HG03460 (cell line): ENCODE measurements at regions not wholly inside any gene's neighbourhood (a gene's known extent, or its start where the extent isn't known, plus 50 kb on each side); places are given as distances from the start of the nearest gene placed in this dataset.

Experiments used
- ATAC-seq: cut with Tn5 transposase; IDR thresholded peaks from one replicate; pipeline ENCODE4 v1.9.1; 2021; ENCODE audit not compliant: unreplicated experiment

- ATAC-seq, result no peak
These were observed 168.8 kb upstream of the ST8SIA2 start for GRCh38 chr15:92224843-92225242.

- ATAC-seq, result no peak
These were observed 167.6 kb upstream of the ST8SIA2 start for GRCh38 chr15:92226020-92226612.

- ATAC-seq, result no peak
These were observed 164.9 kb upstream of the ST8SIA2 start for GRCh38 chr15:92228830-92229229.

- no peak for ATAC-seq
These were observed 162.2 kb upstream of the ST8SIA2 start for GRCh38 chr15:92231461-92231860.

GRCh38 chr15:92232317-92232716 lies 161.4 kb upstream of the ST8SIA2 start:
- ATAC-seq, result no peak

GRCh38 chr15:92232876-92233275 lies 160.8 kb upstream of the ST8SIA2 start:
- no peak for ATAC-seq

- no peak for ATAC-seq
These were observed 150.5 kb upstream of the ST8SIA2 start for GRCh38 chr15:92243227-92243626.

- no peak for ATAC-seq
These were observed 149.0 kb upstream of the ST8SIA2 start for GRCh38 chr15:92244703-92245102.

- ATAC-seq, result no peak
These were observed 145.9 kb upstream of the ST8SIA2 start for GRCh38 chr15:92247649-92248242.

- no peak for ATAC-seq
These were observed 126.6 kb upstream of the ST8SIA2 start for GRCh38 chr15:92266796-92267685.

GRCh38 chr15:92268900-92269299 lies 124.8 kb upstream of the ST8SIA2 start:
- ATAC-seq, result no peak

GRCh38 chr15:92271179-92271578 lies 122.5 kb upstream of the ST8SIA2 start:
- ATAC-seq, result no peak

GRCh38 chr15:92272106-92272505 lies 121.6 kb upstream of the ST8SIA2 start:
- no peak for ATAC-seq

- no peak for ATAC-seq
These were observed 120.4 kb upstream of the ST8SIA2 start for GRCh38 chr15:92273286-92273685.

- ATAC-seq, result no peak
These were observed 120.0 kb upstream of the ST8SIA2 start for GRCh38 chr15:92273723-92274122.

- ATAC-seq, result no peak
These were observed 115.9 kb upstream of the ST8SIA2 start for GRCh38 chr15:92277776-92278175.

- ATAC-seq, result no peak
These were observed 109.9 kb upstream of the ST8SIA2 start for GRCh38 chr15:92283813-92284212.

GRCh38 chr15:92288755-92289154 lies 104.9 kb upstream of the ST8SIA2 start:
- ATAC-seq, result peak; percentile 82

- ATAC-seq, result no peak
These were observed 103.9 kb upstream of the ST8SIA2 start for GRCh38 chr15:92289733-92290132.

- no peak for ATAC-seq
These were observed 103.2 kb upstream of the ST8SIA2 start for GRCh38 chr15:92290359-92290992.

GRCh38 chr15:92291900-92292299 lies 101.8 kb upstream of the ST8SIA2 start:
- ATAC-seq, result no peak

- no peak for ATAC-seq
These were observed 98.9 kb upstream of the ST8SIA2 start for GRCh38 chr15:92294759-92295158.
